Omental fat pad (tissue), 3 donors: ENCODE measurements at regions not wholly inside any gene's neighbourhood (a gene's known extent, or its start where the extent isn't known, plus 50 kb on each side); places are given as distances from the start of the nearest gene placed in this dataset.

Experiments
- ATAC-seq: fragments of 150-250 bp; one replicate; pipeline ENCODE4 v1.9.1; 2016; ENCODE audit warnings: mild to moderate bottlenecking, moderate library complexity; ENCODE audit not compliant: low FRiP score
- DNase-seq: peaks from one replicate; pipeline ENCODE4 v3.0.0-alpha.2; 2019; ENCODE audit warnings: low spot score
- TF ChIP-seq, protein P1 (sequence below), 3 donors: fragments of 450-650 bp; IDR thresholded peaks; one replicate each; pipeline ENCODE4 v1.5.1; 2016 to 2017; ENCODE audit warnings: antibody characterized with exemption in 3 of 3, mild to moderate bottlenecking in 3 of 3, moderate library complexity in 2 of 3

GRCh38 chr5:71891406-71891805, 172.3 kb downstream of the CARTPT start:
- TF ChIP-seq, protein P1, sequence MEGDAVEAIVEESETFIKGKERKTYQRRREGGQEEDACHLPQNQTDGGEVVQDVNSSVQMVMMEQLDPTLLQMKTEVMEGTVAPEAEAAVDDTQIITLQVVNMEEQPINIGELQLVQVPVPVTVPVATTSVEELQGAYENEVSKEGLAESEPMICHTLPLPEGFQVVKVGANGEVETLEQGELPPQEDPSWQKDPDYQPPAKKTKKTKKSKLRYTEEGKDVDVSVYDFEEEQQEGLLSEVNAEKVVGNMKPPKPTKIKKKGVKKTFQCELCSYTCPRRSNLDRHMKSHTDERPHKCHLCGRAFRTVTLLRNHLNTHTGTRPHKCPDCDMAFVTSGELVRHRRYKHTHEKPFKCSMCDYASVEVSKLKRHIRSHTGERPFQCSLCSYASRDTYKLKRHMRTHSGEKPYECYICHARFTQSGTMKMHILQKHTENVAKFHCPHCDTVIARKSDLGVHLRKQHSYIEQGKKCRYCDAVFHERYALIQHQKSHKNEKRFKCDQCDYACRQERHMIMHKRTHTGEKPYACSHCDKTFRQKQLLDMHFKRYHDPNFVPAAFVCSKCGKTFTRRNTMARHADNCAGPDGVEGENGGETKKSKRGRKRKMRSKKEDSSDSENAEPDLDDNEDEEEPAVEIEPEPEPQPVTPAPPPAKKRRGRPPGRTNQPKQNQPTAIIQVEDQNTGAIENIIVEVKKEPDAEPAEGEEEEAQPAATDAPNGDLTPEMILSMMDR (IDR thresholded peaks at IDR 0.05), result no peak
- no peak for DNase-seq
- no peak for ATAC-seq

DNA sequence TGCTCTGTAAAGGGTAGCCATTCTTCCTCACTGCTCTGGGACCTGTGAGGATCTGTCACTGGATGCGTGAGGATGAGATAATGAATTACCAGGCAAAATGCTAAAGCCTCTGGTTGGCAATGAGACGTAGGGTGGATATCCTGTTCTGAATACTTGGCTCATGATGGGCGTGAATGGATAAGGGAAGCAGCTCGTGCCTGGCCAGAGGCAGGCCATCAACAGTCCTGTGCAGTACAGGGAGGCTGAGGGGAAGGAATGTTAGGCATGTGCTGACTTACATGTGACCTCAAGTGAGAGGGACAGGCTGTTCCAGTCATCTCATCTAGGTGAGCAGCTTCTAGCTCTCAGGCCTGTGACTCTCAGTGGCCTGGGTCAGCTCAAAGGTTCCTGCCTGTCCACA, 172.8 kb downstream of the CARTPT start:
- TF ChIP-seq, protein P1 (IDR thresholded peaks at IDR 0.05), result no peak
- ATAC-seq, result peak; percentile 52
- no peak for DNase-seq

DNA sequence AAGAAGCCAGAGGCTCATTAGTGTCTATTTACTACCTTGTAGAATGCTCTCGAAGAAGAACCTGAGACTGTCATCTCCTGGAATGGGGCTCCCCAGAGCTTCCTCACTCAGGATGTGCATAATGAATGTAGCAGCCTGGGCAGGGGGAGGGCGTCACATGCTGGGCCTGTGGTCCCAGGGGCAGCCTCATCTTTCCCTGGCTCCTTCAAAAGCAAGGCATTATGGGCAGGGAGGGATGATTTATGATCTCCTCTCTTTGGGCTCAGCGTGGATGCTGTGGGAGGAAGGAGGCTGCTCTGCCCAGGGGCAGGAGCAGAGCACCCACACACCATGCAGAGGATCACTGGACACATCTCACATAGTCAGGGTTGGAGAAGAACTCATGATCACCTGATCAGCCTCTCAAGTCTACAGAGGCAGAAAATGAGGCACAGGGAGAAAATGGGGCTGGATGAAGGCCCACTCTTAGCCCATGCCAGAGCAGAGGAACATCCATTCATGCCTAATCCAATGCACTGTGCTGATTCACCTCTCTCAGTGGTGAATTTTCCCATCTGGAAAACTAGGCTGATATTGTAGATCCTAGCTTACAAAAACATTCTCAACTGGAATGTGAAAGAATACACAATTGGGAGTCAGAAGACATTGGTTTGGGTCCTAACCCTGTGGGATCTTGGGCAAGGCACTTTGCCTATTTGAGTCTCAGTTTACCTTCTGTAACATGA, 173.7 kb downstream of the CARTPT start:
- DNase-seq, result no peak
- ATAC-seq, result peak; percentile 20
- TF ChIP-seq, protein P1 (IDR thresholded peaks at IDR 0.05), result no peak

GRCh38 chr5:71893451-71893850, 174.4 kb downstream of the CARTPT start:
- TF ChIP-seq, protein P1 (IDR thresholded peaks at IDR 0.05), result no peak
- ATAC-seq, result peak; percentile 72
- DNase-seq, result no peak

GRCh38 chr5:71894091-71894490, 175.0 kb downstream of the CARTPT start:
- DNase-seq (no peak), ATAC-seq (no peak)
- TF ChIP-seq, protein P1 (IDR thresholded peaks at IDR 0.05), result no peak

DNA sequence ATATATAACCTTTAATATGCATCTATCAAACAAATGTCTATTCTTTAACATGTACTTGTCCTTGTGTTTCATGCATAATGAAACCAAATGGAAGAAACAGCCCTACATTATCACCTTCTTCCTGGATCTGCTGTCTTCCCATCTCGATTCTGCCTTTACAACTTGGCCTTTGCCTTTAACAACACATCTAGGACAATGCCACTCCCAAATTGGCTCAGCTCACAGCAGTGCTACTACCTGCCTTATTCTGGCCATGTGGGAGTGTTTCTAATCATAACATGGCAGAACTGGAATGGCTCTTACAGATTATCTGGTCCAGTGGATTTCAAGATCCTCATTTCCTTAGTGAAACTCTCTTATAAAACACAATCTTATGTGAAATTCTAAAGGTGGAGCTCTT, 176.5 kb downstream of the CARTPT start:
- DNase-seq (no peak), ATAC-seq (no peak)
- TF ChIP-seq, protein P1 (IDR thresholded peaks at IDR 0.05), result no peak

- TF ChIP-seq, protein P1 (IDR thresholded peaks at IDR 0.05), result no peak
- DNase-seq (no peak), ATAC-seq (no peak)
Observed at GRCh38 chr5:71899865-71900342, 180.8 kb downstream of the CARTPT start.
